ENCODE measurements at regions not wholly inside any gene's neighbourhood (a gene's known extent, or its start where the extent isn't known, plus 50 kb on each side); places are given as distances from the start of the nearest gene placed in this dataset.

- TF ChIP-seq EZH2phosphoT487 (IDR thresholded peaks at IDR 0.05; ENCODE audit: low read length) (no peak), CTCF (IDR thresholded peaks at IDR 0.05; ENCODE audit: low read length) (no peak)
Measured at GRCh38 chr6:71478834-71479541, 190.4 kb downstream of the OGFRL1 start.

All from MM.1S (cell line).